ENCODE measurements at regions not wholly inside any gene's neighbourhood (a gene's known extent, or its start where the extent isn't known, plus 50 kb on each side); places are given as distances from the start of the nearest gene placed in this dataset.
"Not testable (repeated sequence)": the region's sequence is repeated elsewhere in the genome, so short reads cannot be mapped to it uniquely, and the experiment has no call there.

GRCh38 chr9:22508354-22508753 is 61.7 kb downstream of the DMRTA1 start:
- not testable (repeated sequence) for DNase-seq (ENCODE audit: low read depth)

DNA sequence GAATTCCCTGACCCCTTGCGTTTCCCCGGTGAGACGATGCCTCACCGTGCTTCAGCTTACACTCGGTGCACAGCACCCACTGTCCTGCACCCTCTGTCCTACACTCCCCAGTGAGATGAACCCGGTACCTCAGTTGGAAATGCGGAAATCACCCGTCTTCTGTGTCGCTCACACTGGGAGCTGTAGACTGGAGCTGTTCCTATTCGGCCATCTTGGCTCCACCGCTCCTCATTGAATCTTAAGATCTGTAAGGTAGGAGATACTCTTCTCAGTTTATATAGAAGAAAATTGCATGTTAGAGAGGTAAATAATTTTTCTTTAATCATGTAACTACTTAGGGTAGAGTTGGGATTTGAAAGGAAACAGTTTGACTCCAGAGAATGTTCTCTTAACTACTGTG is 62.2 kb downstream of the DMRTA1 start:
- DNase-seq (ENCODE audit: low read depth), result no peak

DNA sequence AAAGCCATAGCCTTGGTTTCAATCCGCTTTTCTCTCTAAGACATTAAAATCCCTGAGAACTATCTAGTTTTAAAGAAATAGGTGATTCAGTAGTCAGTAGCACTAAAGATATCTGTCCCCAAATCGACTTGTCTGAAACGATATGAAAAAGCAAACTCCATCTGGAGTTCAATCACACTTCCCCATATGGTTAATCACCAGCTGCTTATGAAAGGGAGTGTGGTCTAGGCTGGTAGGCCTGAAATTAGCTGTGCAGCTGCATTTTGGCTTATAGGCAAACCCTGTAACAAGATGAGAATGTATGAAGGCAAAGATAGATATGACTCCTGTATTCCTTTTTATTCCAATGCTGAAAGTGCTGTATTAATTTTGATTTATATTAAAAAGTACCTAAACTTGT is 65.9 kb downstream of the DMRTA1 start:
- no peak for DNase-seq (ENCODE audit: low read depth)

DNA sequence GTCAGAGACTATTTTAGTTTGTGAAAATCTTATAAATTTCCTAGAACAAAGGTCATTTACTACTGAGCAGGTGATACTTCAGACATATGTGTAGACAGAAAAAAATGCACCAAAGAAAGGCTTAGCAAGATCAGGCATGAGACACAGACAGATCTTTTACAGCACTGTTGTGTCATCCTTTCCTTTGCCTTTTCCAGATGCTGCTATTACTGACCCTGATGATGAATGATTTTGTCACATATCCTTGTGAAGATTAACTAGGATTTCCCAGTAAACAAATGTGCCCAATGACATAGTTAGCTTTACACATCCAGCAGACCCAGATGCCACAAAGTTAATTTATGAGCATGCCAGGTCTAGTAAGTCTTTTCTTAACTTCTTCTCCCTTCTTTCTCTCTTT is 68.2 kb downstream of the DMRTA1 start:
- DNase-seq (ENCODE audit: low read depth), result no peak

DNA sequence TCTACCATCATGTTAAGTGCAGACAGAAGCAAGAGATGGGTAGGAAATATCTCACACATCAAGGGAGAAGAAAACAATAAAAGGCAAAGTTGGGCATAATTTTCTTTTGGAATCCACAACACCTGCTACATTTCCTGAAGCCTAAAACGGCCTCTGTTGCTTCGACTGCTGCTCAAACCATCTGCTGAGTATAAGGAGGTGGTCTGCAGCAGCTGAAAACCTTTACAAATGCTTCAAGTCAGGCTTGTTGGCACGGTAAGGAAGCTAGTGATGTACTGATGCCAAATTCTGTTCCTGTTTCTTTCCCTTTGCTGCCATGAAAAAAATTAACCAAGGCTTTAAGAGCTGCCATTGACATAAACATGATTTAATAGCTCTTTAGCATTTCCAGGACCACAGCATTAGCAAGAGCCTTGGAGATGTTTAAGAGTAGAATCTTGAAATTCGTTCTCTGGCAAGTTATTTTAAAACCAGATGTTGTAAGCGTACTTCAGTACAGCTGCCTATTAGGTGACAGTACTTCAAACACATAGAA is 75.6 kb downstream of the DMRTA1 start:
- no peak for DNase-seq (ENCODE audit: low read depth)

DNA sequence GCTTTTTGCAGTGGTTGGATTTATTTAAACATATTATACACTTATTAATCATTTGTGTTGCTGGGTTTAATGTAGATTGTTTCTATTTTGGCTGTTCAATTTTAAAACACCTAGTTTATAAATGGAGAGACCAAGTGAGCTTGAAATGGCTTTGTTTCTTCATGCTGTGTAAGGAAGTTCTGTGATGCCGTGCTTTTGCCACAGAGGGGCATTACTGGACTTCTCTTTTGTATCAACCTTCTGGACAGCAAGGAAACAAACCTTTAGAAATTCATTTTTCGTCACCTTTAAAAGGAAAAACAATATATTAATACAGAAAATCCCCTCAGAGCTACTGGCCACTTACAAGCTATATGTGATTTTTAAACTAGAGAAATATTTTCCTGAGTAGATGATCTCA is 81.9 kb downstream of the DMRTA1 start:
- peak; percentile 46 for DNase-seq (ENCODE audit: low read depth)

DNA sequence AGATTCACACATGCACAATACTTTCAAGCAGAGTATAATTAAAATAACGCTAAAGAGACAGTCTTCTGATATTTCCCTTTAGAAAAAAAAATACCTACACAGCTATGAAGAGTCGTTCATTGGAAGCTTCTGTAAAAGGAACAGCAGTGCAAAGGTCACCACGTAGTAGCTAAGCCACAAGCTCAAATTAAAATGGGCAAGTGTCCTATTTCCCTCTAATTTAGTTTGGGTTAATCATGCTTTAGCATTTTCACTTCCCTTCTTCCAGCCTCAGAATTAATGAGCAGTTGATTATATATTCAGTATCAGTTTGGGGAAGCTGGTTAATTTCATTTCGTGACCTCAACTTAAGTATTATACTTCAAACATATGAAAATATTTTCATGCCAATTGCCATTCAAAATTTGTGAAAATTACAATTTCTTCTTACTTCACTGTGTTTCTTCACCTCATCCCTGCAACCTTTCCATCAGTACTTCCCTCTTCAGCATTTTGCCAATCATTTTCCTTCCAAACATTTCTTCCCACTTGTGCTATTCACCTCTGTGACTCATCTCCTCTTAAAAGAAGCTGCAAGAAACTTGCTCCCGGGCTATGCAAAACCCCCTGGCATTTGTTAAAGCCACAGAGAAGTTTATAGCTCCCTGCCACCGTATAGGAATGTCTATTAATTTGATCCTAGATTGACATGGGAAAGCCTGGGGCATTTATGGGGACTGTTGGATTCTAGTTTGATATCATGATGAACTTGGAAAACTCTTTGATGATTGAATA is 83.0 kb downstream of the DMRTA1 start:
- no peak for DNase-seq (ENCODE audit: low read depth)

- no peak for DNase-seq (ENCODE audit: low read depth)
Observed at GRCh38 chr9:22535780-22536179, 89.2 kb downstream of the DMRTA1 start.

DNA sequence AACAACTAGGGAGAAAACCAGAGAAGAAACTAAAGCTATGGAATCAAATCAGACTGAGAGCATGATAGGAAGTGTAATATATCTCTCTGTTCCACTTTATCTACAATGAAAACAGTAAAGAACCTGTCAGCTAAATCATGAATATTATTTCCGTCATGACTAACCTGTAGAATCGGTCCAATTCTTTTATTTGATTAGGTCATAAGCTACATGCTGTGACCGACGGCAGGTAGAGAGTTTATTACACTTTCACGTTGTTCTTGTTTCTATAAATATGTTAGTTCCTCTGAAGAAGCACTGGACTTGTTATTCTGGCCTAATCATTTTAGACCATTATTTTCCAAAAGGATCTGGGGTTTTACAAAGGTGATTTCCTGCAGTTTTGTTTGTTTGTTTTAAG is 91.1 kb downstream of the DMRTA1 start:
- no peak for DNase-seq (ENCODE audit: low read depth)

- DNase-seq (ENCODE audit: low read depth), result no peak
Observed at GRCh38 chr9:22548625-22549024, 102.0 kb downstream of the DMRTA1 start.

DNA sequence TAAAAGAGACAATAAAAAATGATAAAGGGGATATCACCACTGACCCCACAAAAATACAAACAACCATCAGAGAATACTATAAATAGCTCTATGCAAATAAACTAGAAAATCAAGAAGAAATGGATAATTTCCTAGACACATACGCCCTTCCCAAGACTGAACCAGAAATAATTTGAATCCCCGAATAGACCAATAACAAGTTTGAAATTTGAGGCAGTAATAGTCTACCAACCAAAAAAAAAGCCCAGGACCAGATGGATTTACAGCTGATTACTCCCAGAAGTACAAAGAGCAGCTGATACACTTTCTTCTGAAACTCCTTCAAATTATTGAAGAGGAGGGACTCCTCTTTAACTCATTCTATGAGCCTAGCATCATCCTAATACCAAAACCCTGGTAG is 128.1 kb downstream of the DMRTA1 start:
- no peak for DNase-seq (ENCODE audit: low read depth)

DNA sequence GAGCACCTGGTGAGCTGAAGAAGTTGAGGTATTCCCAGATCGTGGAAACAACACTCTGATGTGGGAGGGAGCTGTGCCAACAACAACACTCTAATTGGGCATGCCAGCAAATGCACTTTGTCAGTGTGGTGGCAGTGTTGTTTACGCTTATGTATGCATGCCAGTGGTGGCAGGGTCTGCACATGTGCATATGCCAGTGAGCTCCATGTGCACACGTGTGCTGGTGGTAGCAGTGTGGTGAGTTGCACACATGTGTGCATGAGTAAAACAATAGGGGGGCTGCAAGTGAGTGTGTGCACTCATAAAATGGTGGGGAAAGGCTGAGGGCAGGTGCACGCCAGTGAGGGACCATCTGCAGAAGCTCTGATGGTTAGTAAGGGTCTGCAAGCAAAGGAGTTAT is 134.2 kb downstream of the DMRTA1 start:
- no peak for DNase-seq (ENCODE audit: low read depth)

DNA sequence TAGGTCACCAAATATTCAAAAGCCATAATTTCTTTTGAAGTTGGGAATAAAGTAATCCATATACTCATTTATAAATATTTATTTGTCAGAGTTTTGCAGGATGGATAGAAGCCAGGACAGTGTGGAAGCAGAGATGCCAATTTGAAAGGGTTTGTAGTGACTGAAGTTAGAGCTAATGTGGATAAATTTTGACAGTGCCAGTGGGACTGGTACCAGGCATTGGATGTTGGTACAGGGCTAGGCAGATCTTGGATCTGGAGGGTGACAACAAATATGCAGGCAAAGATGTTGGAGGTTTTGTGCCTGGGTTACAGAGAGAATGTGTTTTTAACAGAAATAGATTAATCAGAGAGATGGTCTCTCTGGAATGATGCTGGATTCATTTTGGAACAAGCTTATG is 135.6 kb downstream of the DMRTA1 start:
- no peak for DNase-seq (ENCODE audit: low read depth)

DNA sequence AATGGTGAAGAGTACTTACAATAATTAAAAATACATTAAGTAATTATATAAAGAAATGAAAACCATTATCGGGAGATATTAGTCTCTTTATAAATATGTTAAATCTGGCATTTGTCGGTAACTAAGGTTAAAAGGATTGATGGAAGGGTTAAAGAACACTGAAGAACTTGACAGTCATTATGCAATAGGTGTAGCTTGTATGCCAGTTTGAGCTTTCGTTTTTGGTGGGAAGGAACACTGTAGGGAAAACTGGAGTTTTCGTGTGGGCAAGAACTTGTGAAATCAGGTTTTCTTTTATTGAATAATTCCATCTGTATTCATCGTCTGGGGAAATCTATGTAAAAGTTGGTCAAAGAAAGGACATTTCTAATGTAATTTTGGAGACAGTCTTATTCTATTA is 142.3 kb downstream of the DMRTA1 start:
- DNase-seq (ENCODE audit: low read depth), result no peak

DNA sequence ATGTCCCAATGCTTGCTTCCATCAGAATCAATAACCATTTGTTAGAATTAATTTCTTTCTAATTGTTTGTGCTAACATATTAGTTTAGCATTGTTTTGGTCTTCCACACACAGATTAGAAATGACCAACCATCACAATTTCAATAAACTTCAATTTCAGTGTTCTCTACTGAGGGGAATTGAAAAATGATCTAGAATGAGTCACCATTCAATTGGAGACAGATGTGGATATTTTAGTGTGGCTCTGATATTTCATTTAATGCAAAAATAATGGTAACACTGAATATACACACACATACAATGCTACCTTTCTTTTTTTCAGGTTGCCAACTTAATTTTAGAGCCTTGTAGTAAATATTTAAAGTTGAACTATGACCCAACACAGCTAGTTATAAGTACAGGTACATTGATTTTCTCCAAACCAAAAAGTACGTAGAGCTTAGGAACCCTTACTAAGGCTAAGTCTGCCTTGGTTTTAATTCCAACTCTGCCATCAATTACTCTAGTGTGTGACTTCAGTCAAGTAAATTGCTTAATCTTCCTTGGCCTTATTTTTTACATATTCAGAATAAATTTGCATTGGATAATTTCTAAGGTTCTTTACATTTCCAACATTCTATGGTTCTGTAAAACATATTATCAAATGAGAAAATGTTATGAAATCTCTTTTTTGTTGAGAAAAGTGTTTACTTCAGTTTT is 143.9 kb downstream of the DMRTA1 start:
- peak; percentile 8 for DNase-seq (ENCODE audit: low read depth)

- DNase-seq (ENCODE audit: low read depth), result no peak
Observed at GRCh38 chr9:22595805-22596204, 149.2 kb downstream of the DMRTA1 start.

DNA sequence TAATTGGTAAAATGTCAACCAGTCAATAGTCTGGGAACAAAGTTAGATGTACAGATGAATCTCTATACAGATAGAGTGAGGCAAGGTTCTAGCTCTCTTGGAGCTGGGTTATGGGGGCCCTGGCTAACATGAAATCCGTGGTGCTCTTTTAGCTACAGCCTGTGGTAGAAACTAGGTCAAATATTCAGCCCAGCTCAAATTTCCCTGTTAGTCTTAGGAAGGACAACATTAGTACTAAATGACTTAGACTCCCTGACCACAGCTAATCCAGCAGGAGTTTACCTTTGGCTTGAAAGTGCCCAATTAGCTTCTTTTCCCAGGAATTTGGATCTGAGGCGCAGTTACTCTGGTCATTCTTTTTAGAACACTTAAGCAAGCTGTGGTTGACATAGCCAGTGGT is 170.5 kb downstream of the DMRTA1 start:
- DNase-seq (ENCODE audit: low read depth), result no peak

DNA sequence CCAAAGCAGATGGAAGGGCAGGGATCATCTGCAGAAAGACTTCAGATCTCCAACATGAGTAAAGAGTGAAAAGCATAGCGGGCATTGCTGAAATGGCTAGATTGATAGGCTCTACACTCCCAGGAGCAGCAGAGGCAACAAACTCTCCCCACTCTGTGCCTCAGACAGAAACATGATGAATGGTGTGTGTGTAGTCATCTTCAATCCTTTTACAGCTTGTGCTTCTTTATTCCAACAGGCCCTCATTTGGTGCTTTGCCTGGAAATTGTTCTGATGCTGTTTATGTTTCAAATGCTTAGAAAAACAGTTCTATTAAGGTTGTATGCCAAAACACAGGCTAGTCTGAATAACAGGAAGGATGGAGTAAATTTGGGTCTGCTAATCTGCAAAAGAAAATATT is 176.2 kb downstream of the DMRTA1 start:
- DNase-seq (ENCODE audit: low read depth), result peak; percentile 56

- DNase-seq (ENCODE audit: low read depth), result no peak
Observed at GRCh38 chr9:22623236-22623635, 176.6 kb downstream of the DMRTA1 start.

DNA sequence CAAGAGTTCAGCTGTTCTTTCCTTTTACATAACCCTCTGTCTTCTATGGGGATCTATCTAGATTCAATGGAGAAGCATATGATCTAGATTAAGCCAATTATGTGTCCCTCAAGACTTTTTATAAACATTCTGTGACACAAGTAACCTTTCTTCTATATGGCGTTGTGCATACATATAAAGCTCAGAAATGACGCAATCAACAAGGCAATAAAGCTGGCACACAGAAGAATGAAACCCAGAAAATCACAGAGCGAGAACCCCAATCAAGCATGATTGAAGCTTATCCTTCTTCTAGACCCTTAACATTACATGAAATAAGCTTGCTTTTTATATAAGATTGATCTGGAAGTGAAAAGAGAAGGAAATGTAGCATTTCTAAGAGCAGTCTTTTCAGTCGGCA is 178.9 kb downstream of the DMRTA1 start:
- DNase-seq (ENCODE audit: low read depth), result no peak

DNA sequence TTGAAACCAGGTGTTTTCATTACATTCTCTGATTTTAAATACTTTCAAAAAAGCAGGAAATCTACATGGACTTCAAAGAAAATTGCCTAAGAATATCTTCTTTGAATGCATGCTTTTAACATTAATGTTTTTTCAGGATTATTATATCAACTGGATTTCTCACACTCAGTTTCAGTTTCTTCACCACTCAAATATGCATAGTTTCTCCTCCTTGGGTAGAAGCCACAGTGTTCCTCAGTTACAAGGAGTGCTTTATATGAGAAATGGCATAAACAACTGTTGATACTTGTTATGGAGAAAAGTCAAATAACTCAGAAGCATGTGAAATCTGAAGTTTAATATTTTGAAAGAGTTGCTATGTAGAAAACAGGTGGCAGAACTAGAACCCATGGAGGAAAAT is 196.9 kb downstream of the DMRTA1 start:
- peak; percentile 18 for DNase-seq (ENCODE audit: low read depth)

GRCh38 chr9:22645893-22646292 is 199.3 kb downstream of the DMRTA1 start:
- peak; percentile 36 for DNase-seq (ENCODE audit: low read depth)

- DNase-seq (ENCODE audit: low read depth), result peak; percentile 83
Observed at GRCh38 chr9:22649384-22649783, 202.8 kb downstream of the DMRTA1 start.

DNA sequence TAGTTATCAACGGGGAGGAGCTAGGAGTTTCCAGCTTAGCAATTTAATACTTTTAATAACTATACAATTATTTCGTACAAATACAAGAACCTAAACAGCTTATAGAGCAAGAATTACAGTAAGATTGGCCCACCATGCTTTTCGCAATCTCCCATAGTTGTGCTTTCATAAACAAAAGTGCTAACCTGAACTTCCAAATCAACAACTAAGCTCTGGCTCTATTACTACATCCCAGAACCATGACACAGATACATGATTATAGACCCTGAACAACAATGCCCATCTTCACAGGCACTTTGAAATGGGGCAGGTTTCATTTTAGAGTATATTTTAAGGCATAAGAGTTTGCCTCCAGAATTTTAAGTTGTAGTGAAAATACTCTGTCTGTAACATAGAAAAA is 203.5 kb downstream of the DMRTA1 start:
- DNase-seq (ENCODE audit: low read depth), result peak; percentile 12

Data from fibroblast of gingiva (primary cell).